ENCODE measurements at regions not wholly inside any gene's neighbourhood (a gene's known extent, or its start where the extent isn't known, plus 50 kb on each side); places are given as distances from the start of the nearest gene placed in this dataset.

- H3K4me3 Mint-ChIP-seq: no peak overlapping the region
- DNase-seq: no peak
- H3K27ac Mint-ChIP-seq: no peak overlapping the region
- H3K9me3 Mint-ChIP-seq: no peaks in the 10 kb centered on the region
- no peaks in the 10 kb centered on the region for H3K27me3 Mint-ChIP-seq
- H3K36me3 Mint-ChIP-seq: no peaks in the 10 kb centered on the region
- H3K4me1 Mint-ChIP-seq: peaks cover 6% of the 10 kb centered on the region
Measured at GRCh38 chr6:103677290-103677689, 1182.4 kb downstream of the HACE1 start.

- Mint-ChIP-seq H3K4me3 (no peak overlapping the region), H3K27ac (no peak overlapping the region), H3K4me1 (peaks cover 6% of the 10 kb centered on the region), H3K27me3 (no peaks in the 10 kb centered on the region), H3K36me3 (no peaks in the 10 kb centered on the region), H3K9me3 (no peaks in the 10 kb centered on the region)
- DNase-seq: no peak
Measured at GRCh38 chr6:103675807-103676406, 1183.8 kb downstream of the HACE1 start.

DNA sequence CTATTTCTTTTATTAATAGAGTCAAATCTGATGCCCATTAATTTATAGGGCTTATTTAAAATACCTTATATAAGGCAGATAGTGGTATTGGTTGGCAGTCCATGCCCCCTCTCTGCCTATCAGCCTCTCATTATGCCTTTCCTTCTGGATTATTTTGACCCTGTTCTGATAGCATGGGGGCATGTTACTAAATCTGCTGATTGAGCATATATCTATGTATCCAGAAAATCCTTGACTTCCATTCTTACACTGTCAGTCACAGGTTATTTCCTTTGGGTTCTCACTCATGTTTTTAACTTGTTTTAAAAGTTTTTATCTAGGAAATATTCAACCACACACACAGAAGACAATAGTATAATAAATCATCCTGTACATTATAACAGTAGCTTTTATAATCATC, 1184.9 kb downstream of the HACE1 start:
- Mint-ChIP-seq H3K4me1 (peaks cover 6% of the 10 kb centered on the region), H3K27me3 (no peaks in the 10 kb centered on the region), H3K9me3 (no peaks in the 10 kb centered on the region), H3K36me3 (no peaks in the 10 kb centered on the region), H3K4me3 (no peak overlapping the region), H3K27ac (no peak overlapping the region)
- DNase-seq: no peak

- no peak for DNase-seq
- no peak overlapping the region for H3K4me3 Mint-ChIP-seq
- no peaks in the 10 kb centered on the region for H3K27me3 Mint-ChIP-seq
- no peaks in the 10 kb centered on the region for H3K9me3 Mint-ChIP-seq
- no peak overlapping the region for H3K27ac Mint-ChIP-seq
- H3K36me3 Mint-ChIP-seq: no peaks in the 10 kb centered on the region
- H3K4me1 Mint-ChIP-seq: peaks cover 6% of the 10 kb centered on the region
Measured at GRCh38 chr6:103672169-103672568, 1187.5 kb downstream of the HACE1 start.

DNA sequence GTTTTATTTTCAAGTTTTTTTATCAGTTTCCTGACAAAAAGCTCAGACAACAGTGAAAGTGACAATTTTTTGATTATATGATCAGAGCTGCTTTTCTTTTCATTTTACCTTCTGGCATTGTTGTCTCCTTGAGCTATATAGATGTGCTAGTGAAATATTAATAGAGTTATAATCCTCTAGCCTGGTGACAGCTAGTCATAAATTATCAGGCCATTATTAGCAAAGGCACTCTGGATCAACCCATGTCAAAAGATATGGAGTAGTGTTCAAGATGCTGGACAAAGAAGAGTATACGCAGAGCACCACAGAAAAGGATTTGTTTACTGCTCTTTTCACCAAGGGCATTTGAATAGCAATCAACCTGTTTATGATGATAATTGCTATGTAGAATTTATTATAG, 1230.1 kb downstream of the HACE1 start:
- H3K27me3 Mint-ChIP-seq: no peaks in the 10 kb centered on the region
- H3K27ac Mint-ChIP-seq: no peak overlapping the region
- H3K4me3 Mint-ChIP-seq: no peak overlapping the region
- peaks cover 2% of the 10 kb centered on the region for H3K9me3 Mint-ChIP-seq
- DNase-seq: no peak
- H3K4me1 Mint-ChIP-seq: no peaks in the 10 kb centered on the region
- H3K36me3 Mint-ChIP-seq: no peaks in the 10 kb centered on the region

DNA sequence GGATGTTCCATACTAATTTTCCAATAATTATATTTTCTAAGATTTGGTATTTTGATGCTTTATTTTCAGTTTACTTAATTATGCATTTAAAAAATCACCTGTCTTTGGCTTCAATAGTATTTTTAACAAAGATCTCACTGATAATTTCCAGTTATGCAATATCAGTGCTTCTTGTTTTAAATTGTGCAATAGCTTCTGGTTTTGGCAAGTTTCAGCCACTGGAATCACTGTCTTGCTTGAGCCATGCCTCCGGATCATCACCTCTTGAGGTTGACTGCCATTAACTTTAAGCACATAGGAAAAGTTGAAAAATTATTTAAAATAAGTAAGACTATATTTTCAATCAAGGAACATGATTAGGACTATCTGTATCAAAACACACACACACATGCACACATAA, 1242.1 kb downstream of the HACE1 start:
- Mint-ChIP-seq H3K4me1 (no peaks in the 10 kb centered on the region), H3K9me3 (peaks cover 10% of the 10 kb centered on the region), H3K27me3 (no peaks in the 10 kb centered on the region), H3K4me3 (no peak overlapping the region), H3K27ac (no peak overlapping the region), H3K36me3 (no peaks in the 10 kb centered on the region)
- DNase-seq: no peak

GRCh38 chr6:103587722-103588121, 1272.0 kb downstream of the HACE1 start:
- H3K4me1 Mint-ChIP-seq: no peaks in the 10 kb centered on the region
- no peak overlapping the region for H3K4me3 Mint-ChIP-seq
- no peak for DNase-seq
- H3K36me3 Mint-ChIP-seq: no peaks in the 10 kb centered on the region
- peaks cover 1% of the 10 kb centered on the region for H3K9me3 Mint-ChIP-seq
- no peaks in the 10 kb centered on the region for H3K27me3 Mint-ChIP-seq
- no peak overlapping the region for H3K27ac Mint-ChIP-seq

- Mint-ChIP-seq H3K36me3 (no peaks in the 10 kb centered on the region), H3K27me3 (no peaks in the 10 kb centered on the region), H3K9me3 (peaks cover 11% of the 10 kb centered on the region), H3K4me1 (no peaks in the 10 kb centered on the region), H3K27ac (no peak overlapping the region), H3K4me3 (no peak overlapping the region)
- DNase-seq: no peak
Measured at GRCh38 chr6:103578115-103578514, 1281.6 kb downstream of the HACE1 start.

DNA sequence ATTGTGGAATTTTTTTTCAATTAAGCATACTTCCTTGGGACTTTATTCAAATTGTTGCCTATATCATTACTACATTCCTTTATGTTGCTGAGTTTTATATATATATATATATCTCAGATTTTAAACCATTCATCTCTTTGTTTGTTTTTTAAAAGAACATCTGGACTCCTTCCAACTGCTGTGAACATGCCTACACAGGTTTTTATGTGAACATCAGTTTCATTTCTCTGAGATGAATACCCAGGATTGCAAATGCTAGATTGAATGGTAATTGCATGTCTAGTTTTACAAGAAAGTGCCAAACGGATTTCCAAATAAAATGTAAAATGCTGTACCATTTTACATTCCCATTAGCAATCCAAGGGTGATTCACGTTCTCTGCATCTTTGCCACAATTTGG, 1289.3 kb downstream of the HACE1 start:
- Mint-ChIP-seq H3K27me3 (no peaks in the 10 kb centered on the region), H3K4me3 (no peak overlapping the region), H3K9me3 (no peaks in the 10 kb centered on the region), H3K4me1 (no peaks in the 10 kb centered on the region), H3K27ac (no peak overlapping the region), H3K36me3 (no peaks in the 10 kb centered on the region)
- DNase-seq: no peak

- H3K4me1 Mint-ChIP-seq: no peaks in the 10 kb centered on the region
- peaks cover 2% of the 10 kb centered on the region for H3K9me3 Mint-ChIP-seq
- H3K4me3 Mint-ChIP-seq: no peak overlapping the region
- H3K27me3 Mint-ChIP-seq: no peaks in the 10 kb centered on the region
- no peak overlapping the region for H3K27ac Mint-ChIP-seq
- no peaks in the 10 kb centered on the region for H3K36me3 Mint-ChIP-seq
- no peak for DNase-seq
Measured at GRCh38 chr6:103554911-103555310, 1304.8 kb downstream of the HACE1 start.

- no peaks in the 10 kb centered on the region for H3K36me3 Mint-ChIP-seq
- DNase-seq: no peak
- no peak overlapping the region for H3K4me3 Mint-ChIP-seq
- H3K27ac Mint-ChIP-seq: no peak overlapping the region
- H3K27me3 Mint-ChIP-seq: no peaks in the 10 kb centered on the region
- H3K4me1 Mint-ChIP-seq: no peaks in the 10 kb centered on the region
- peaks cover 5% of the 10 kb centered on the region for H3K9me3 Mint-ChIP-seq
Measured at GRCh38 chr6:103538381-103538780, 1321.3 kb downstream of the HACE1 start.

DNA sequence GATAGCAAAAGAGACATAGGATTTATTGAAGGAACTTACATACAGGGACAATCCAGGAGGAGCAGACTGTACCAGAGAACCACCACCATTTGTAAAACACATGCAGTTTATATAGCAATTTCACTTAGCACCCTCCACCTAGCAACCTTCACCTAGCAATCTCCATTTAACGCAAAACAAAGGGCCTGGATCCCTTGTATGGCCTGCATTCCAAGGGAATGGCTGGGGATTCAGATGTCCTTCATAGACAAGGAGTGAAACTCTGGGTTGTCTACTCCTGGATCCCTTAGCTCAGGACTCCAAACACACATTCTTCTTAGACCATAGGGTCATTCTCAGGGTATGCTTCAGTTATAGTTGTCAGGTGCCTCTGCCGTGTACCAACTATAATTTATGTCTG, 1324.9 kb downstream of the HACE1 start:
- Mint-ChIP-seq H3K27me3 (no peaks in the 10 kb centered on the region), H3K36me3 (no peaks in the 10 kb centered on the region), H3K4me1 (no peaks in the 10 kb centered on the region), H3K27ac (no peak overlapping the region), H3K4me3 (no peak overlapping the region), H3K9me3 (peaks cover 5% of the 10 kb centered on the region)
- no peak for DNase-seq

GRCh38 chr6:103534095-103534494, 1325.6 kb downstream of the HACE1 start:
- Mint-ChIP-seq H3K27me3 (no peaks in the 10 kb centered on the region), H3K4me1 (no peaks in the 10 kb centered on the region), H3K4me3 (no peak overlapping the region), H3K27ac (no peak overlapping the region), H3K9me3 (peaks cover 5% of the 10 kb centered on the region), H3K36me3 (no peaks in the 10 kb centered on the region)
- DNase-seq: no peak

DNA sequence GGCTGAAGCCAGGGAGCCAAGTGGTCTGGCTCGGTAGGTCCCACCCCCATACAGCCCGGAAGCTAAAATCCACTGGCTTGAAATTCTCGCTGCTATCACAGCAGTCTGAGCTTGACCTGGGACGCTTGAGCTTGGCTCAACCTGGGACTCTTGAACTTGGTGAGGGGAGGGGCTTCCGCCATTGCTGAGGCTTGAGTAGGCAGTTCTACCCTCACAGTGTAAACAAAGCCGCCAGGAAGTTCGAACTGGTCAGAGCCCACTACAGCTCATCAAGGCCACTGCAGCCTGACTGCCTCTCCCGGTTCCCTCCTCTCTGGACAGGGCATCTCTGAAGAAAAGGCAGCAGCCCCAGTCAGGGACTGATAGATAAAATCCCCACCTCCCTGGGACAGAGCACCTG, 1337.7 kb downstream of the HACE1 start:
- no peak overlapping the region for H3K27ac Mint-ChIP-seq
- H3K36me3 Mint-ChIP-seq: no peaks in the 10 kb centered on the region
- no peaks in the 10 kb centered on the region for H3K27me3 Mint-ChIP-seq
- DNase-seq: no peak
- no peaks in the 10 kb centered on the region for H3K4me1 Mint-ChIP-seq
- peaks cover 19% of the 10 kb centered on the region for H3K9me3 Mint-ChIP-seq
- no peak overlapping the region for H3K4me3 Mint-ChIP-seq

GRCh38 chr6:103516336-103516735, 1343.4 kb downstream of the HACE1 start:
- no peak overlapping the region for H3K27ac Mint-ChIP-seq
- peaks cover 6% of the 10 kb centered on the region for H3K9me3 Mint-ChIP-seq
- H3K36me3 Mint-ChIP-seq: no peaks in the 10 kb centered on the region
- H3K4me1 Mint-ChIP-seq: no peaks in the 10 kb centered on the region
- no peaks in the 10 kb centered on the region for H3K27me3 Mint-ChIP-seq
- no peak overlapping the region for H3K4me3 Mint-ChIP-seq
- DNase-seq: no peak

- no peak for DNase-seq
- Mint-ChIP-seq H3K9me3 (no peaks in the 10 kb centered on the region), H3K27ac (no peak overlapping the region), H3K4me3 (no peak overlapping the region), H3K4me1 (no peaks in the 10 kb centered on the region), H3K27me3 (no peaks in the 10 kb centered on the region), H3K36me3 (no peaks in the 10 kb centered on the region)
Measured at GRCh38 chr6:103507052-103507451, 1352.7 kb downstream of the HACE1 start.

- Mint-ChIP-seq H3K27ac (no peak overlapping the region), H3K4me3 (no peak overlapping the region), H3K27me3 (no peaks in the 10 kb centered on the region), H3K4me1 (no peaks in the 10 kb centered on the region), H3K9me3 (no peaks in the 10 kb centered on the region), H3K36me3 (no peaks in the 10 kb centered on the region)
- no peak for DNase-seq
Measured at GRCh38 chr6:103505155-103505518, 1354.6 kb downstream of the HACE1 start.

Measured in activated naive CD8-positive, alpha-beta T cell treated with anti-CD3 and anti-CD28 coated beads for 36 hours (primary cell).